GM12878 (cell line): ENCODE measurements at regions not wholly inside any gene's neighbourhood (a gene's known extent, or its start where the extent isn't known, plus 50 kb on each side); places are given as distances from the start of the nearest gene placed in this dataset.

Experiments used
- ATAC-seq: fragments of 200-7000 bp; cut with Tn5 transposase; 3 replicates; pipeline ENCODE4 v1.9.1; 2020; ENCODE audit warnings: mild to moderate bottlenecking, moderate library complexity
- BruUV-seq: library from RNA; stranded (reverse); fragments of 400-500 nt; replicated peaks from 2 replicates; lab custom pipeline; 2021; lab: Mats Ljungman, UMichigan
- CTCF ChIA-PET: fragments of 300-600 bp; sonication (Branson Sonifier 250); formaldehyde crosslinking; extraction: SDS; loops from one replicate; lab custom pipeline; 2021; ENCODE audit warnings: inconsistent platforms; lab: Yijun Ruan, JAX
- POLR2A ChIA-PET: fragments of 350-600 bp; formaldehyde crosslinking; extraction: SDS; loops from one replicate; lab custom pipeline; 2021; ENCODE audit warnings: inconsistent platforms; lab: Charles Lee
- RAD21 ChIA-PET: fragments of 300-600 bp; sonication (Branson Sonifier 250); formaldehyde crosslinking; loops from one replicate; lab custom pipeline; 2023; ENCODE audit warnings: antibody characterized with exemption; ENCODE audit not compliant: unreplicated experiment; lab: Charles Lee
- SMC1A ChIA-PET: fragments of 300-600 bp; sonication (Branson Sonifier 250); formaldehyde crosslinking; loops from one replicate; lab custom pipeline; 2023; ENCODE audit not compliant: unreplicated experiment, uncharacterized antibody; lab: Charles Lee
- DNase-seq: peaks from one replicate; pipeline ENCODE4 v3.0.0-alpha.2; 2011; ENCODE audit warnings: low read depth, low spot score
- FAIRE-seq: peaks from 3 replicates; lab custom pipeline; 2011; peaks lifted over from hg19 to GRCh38; lab: Jason Lieb, UNC
- H2AFZ ChIP-seq: 2 replicates; pipeline ENCODE4 v1.6.0; 2011; ENCODE audit warnings: low read depth, low read length, control low read depth; ENCODE audit not compliant: control insufficient read depth
- H3K27ac ChIP-seq: 2 replicates; pipeline ENCODE4 v1.5.1; 2011; ENCODE audit warnings: control low read depth; ENCODE audit not compliant: control insufficient read depth, insufficient read depth
- H3K27me3 ChIP-seq, 2 experiments: replicated peaks in 1 of 2; 2 replicates each; pipeline versions ENCODE4 v1.6.0 to v1.6.1; 2011; ENCODE audit warnings: low read length in 1 of 2; ENCODE audit not compliant: control insufficient read depth in 2 of 2, insufficient read depth in 2 of 2
- H3K36me3 ChIP-seq, 2 experiments: 2 replicates each; pipeline ENCODE4 v1.5.1; 2011; ENCODE audit warnings: low read length in 1 of 2; ENCODE audit not compliant: control insufficient read depth in 2 of 2, insufficient read depth in 2 of 2
- H3K4me1 ChIP-seq: 2 replicates; pipeline ENCODE4 v1.6.1; 2011; ENCODE audit warnings: mild to moderate bottlenecking, low read length, moderate library complexity, mixed read lengths; ENCODE audit not compliant: control insufficient read depth, insufficient read depth
- H3K4me2 ChIP-seq: 2 replicates; pipeline ENCODE4 v1.6.0; 2011; ENCODE audit warnings: control low read depth; ENCODE audit not compliant: control insufficient read depth, insufficient read depth
- H3K4me3 ChIP-seq: fragments of 200-600 bp; sonication (generic); 2 replicates; pipeline ENCODE4 v1.5.1; 2016
- H3K79me2 ChIP-seq: 2 replicates; pipeline ENCODE4 v1.6.0; 2011; ENCODE audit warnings: low read length; ENCODE audit not compliant: control insufficient read depth, insufficient read depth
- H3K9ac ChIP-seq: 2 replicates; pipeline ENCODE4 v1.8.0; 2011; ENCODE audit warnings: low read length, control low read depth, mixed read lengths; ENCODE audit not compliant: control insufficient read depth, insufficient read depth
- H3K9me3 ChIP-seq: replicated peaks from 3 replicates; pipeline ENCODE4 v1.5.1; 2011; ENCODE audit warnings: mild to moderate bottlenecking, low read length; ENCODE audit not compliant: control insufficient read depth, insufficient read depth
- H4K20me1 ChIP-seq: 2 replicates; pipeline ENCODE4 v1.6.0; 2011; ENCODE audit not compliant: control insufficient read depth, insufficient read depth
- ATF7 ChIP-seq: fragments of 450-650 bp; IDR thresholded peaks from 2 replicates; pipeline ENCODE4 v1.6.1; 2016; ENCODE audit warnings: low read depth, mild to moderate bottlenecking
- CBX3 ChIP-seq: fragments of 200-600 bp; sonication (generic); IDR thresholded peaks from 2 replicates; pipeline ENCODE4 v1.6.1; 2016; ENCODE audit warnings: low read depth, borderline replicate concordance
- CEBPB ChIP-seq, 2 experiments: fragments of 150-350 bp in 1 of 2; IDR thresholded peaks; 2 replicates each; pipeline ENCODE4 v1.6.1; 2012 to 2014; ENCODE audit warnings: low read depth in 2 of 2, low read length in 2 of 2, borderline replicate concordance in 1 of 2, inconsistent platforms in 1 of 2
- FOXK2 ChIP-seq: fragments of 450-650 bp; IDR thresholded peaks from 2 replicates; pipeline ENCODE4 v1.6.1; 2017; ENCODE audit warnings: mild to moderate bottlenecking, moderate library complexity
- FOXM1 ChIP-seq: IDR thresholded peaks from 2 replicates; pipeline ENCODE4 v1.6.1; 2012; ENCODE audit warnings: low read depth, mild to moderate bottlenecking, inconsistent platforms, low read length, moderate library complexity
- HCFC1 ChIP-seq: fragments of 150-350 bp; IDR thresholded peaks from 2 replicates; pipeline ENCODE4 v1.6.1; 2014; ENCODE audit warnings: low read length
- HDAC2 ChIP-seq: fragments of 200-600 bp; sonication (generic); IDR thresholded peaks from 2 replicates; pipeline ENCODE4 v1.6.1; 2017
- SMARCA5 ChIP-seq: fragments of 450-650 bp; IDR thresholded peaks from 2 replicates; pipeline ENCODE4 v1.6.1; 2017; ENCODE audit warnings: mild to moderate bottlenecking
- SUZ12 ChIP-seq: fragments of 200-600 bp; sonication (generic); IDR thresholded peaks from one replicate; pipeline ENCODE4 v1.6.1; 2018; ENCODE audit warnings: antibody characterized with exemption, mild to moderate bottlenecking; ENCODE audit not compliant: unreplicated experiment
- TBL1XR1 ChIP-seq: IDR thresholded peaks from 2 replicates; pipeline ENCODE4 v1.6.1; 2012; ENCODE audit warnings: low read depth, low read length, improper control_type of control experiment
- TCF12 ChIP-seq: IDR thresholded peaks from 2 replicates; pipeline ENCODE4 v1.6.1; 2011; ENCODE audit warnings: low read depth, mild to moderate bottlenecking, low read length
- YY1 ChIP-seq: IDR thresholded peaks from 2 replicates; pipeline ENCODE4 v1.6.1; 2011; ENCODE audit warnings: low read depth, mild to moderate bottlenecking, low read length
- ZNF217 ChIP-seq: fragments of 450-650 bp; IDR thresholded peaks from 2 replicates; pipeline ENCODE4 v1.6.1; 2017; ENCODE audit warnings: antibody characterized with exemption, mild to moderate bottlenecking
- WGBS: methylation state at CpG from one replicate; pipeline ENCODE4 v1.1.6; 2016; ENCODE audit warnings: low lambda C conversion rate; ENCODE audit not compliant: insufficient replicate concordance, insufficient coverage; ENCODE audit errors: missing lambda C conversion rate; 5-methylcytosine and 5-hydroxymethylcytosine counted together
- in situ Hi-C: fragments of 300-500 bp; cut with MboI; formaldehyde crosslinking; loops from 9 replicates; pipeline ENCODE4 v1.14.3; 2018; ENCODE audit warnings: mixed read lengths
- intact Hi-C: fragments of 100-400 bp; cut with micrococcal nuclease; formaldehyde crosslinking; loops from one replicate; pipeline ENCODE4 v1.14.2; 2022; ENCODE audit not compliant: unreplicated experiment
- TF ChIP-seq, protein P1 (sequence below): fragments of 450-650 bp; IDR thresholded peaks from 2 replicates; pipeline ENCODE4 v1.6.1; 2017; ENCODE audit warnings: mild to moderate bottlenecking, low read depth, inconsistent platforms; ENCODE audit not compliant: poor library complexity, severe bottlenecking
- TF ChIP-seq, protein P2 (sequence below): fragments of 450-650 bp; formaldehyde crosslinking; IDR thresholded peaks from 2 replicates; pipeline ENCODE4 v1.4.0; 2022; ENCODE audit warnings: mild to moderate bottlenecking, moderate library complexity

- no peaks in the 10 kb centered on the region for H3K4me1 ChIP-seq
- H3K9me3 ChIP-seq, result no peaks in the 10 kb centered on the region
- intact Hi-C loops (no loop called here), in situ Hi-C loops (no loop called here)
- no peaks in the 10 kb centered on the region for H3K36me3 ChIP-seq
- H3K4me3 ChIP-seq, result no peak overlapping the region
- ChIA-PET RAD21 (no interaction called here), POLR2A (no interaction called here), CTCF (no interaction called here), SMC1A (no interaction called here)
- DNase-seq (no peak), FAIRE-seq (no peak), ATAC-seq (no peak)
- H4K20me1 ChIP-seq, result no peaks in the 10 kb centered on the region
- BruUV-seq, result no TSS peak
- no peaks in the 10 kb centered on the region for H3K79me2 ChIP-seq
- no peak overlapping the region for H3K4me2 ChIP-seq
- no peak overlapping the region for H3K9ac ChIP-seq
- no peak overlapping the region for H3K27ac ChIP-seq
- TF ChIP-seq YY1 (no peak), ATF7 (peak; percentile 53; the same call in 1 of the 2 replicates)
- no peak overlapping the region for H2AFZ ChIP-seq
- H3K27me3 ChIP-seq, result no peaks in the 10 kb centered on the region
- 23% methylated on average over 4 of the region's 4 CpGs for WGBS
These were observed 903.7 kb downstream of the ROBO2 start for GRCh38 chr3:77943598-77943997.

- Histone ChIP-seq H4K20me1 (no peaks in the 10 kb centered on the region), H3K4me1 (no peaks in the 10 kb centered on the region), H3K4me3 (no peak overlapping the region), H2AFZ (no peak overlapping the region), H3K27ac (no peak overlapping the region), H3K9ac (no peak overlapping the region), H3K9me3 (no peaks in the 10 kb centered on the region), H3K36me3 (no peaks in the 10 kb centered on the region), H3K27me3 (no peaks in the 10 kb centered on the region), H3K4me2 (no peak overlapping the region), H3K79me2 (no peaks in the 10 kb centered on the region)
- ATAC-seq (no peak), DNase-seq (no peak), FAIRE-seq (no peak)
- ChIA-PET POLR2A (no interaction called here), CTCF (no interaction called here), RAD21 (no interaction called here), SMC1A (no interaction called here)
- no TSS peak for BruUV-seq
- intact Hi-C loops, result no loop called here
- WGBS, result 10% methylated on average over 3 of the region's 3 CpGs
- in situ Hi-C loops, result no loop called here
- TF ChIP-seq HCFC1, result no peak
- TF ChIP-seq, protein P1, sequence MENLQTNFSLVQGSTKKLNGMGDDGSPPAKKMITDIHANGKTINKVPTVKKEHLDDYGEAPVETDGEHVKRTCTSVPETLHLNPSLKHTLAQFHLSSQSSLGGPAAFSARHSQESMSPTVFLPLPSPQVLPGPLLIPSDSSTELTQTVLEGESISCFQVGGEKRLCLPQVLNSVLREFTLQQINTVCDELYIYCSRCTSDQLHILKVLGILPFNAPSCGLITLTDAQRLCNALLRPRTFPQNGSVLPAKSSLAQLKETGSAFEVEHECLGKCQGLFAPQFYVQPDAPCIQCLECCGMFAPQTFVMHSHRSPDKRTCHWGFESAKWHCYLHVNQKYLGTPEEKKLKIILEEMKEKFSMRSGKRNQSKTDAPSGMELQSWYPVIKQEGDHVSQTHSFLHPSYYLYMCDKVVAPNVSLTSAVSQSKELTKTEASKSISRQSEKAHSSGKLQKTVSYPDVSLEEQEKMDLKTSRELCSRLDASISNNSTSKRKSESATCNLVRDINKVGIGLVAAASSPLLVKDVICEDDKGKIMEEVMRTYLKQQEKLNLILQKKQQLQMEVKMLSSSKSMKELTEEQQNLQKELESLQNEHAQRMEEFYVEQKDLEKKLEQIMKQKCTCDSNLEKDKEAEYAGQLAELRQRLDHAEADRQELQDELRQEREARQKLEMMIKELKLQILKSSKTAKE, result no peak
- TF ChIP-seq FOXM1, result no peak
- TF ChIP-seq, protein P2, sequence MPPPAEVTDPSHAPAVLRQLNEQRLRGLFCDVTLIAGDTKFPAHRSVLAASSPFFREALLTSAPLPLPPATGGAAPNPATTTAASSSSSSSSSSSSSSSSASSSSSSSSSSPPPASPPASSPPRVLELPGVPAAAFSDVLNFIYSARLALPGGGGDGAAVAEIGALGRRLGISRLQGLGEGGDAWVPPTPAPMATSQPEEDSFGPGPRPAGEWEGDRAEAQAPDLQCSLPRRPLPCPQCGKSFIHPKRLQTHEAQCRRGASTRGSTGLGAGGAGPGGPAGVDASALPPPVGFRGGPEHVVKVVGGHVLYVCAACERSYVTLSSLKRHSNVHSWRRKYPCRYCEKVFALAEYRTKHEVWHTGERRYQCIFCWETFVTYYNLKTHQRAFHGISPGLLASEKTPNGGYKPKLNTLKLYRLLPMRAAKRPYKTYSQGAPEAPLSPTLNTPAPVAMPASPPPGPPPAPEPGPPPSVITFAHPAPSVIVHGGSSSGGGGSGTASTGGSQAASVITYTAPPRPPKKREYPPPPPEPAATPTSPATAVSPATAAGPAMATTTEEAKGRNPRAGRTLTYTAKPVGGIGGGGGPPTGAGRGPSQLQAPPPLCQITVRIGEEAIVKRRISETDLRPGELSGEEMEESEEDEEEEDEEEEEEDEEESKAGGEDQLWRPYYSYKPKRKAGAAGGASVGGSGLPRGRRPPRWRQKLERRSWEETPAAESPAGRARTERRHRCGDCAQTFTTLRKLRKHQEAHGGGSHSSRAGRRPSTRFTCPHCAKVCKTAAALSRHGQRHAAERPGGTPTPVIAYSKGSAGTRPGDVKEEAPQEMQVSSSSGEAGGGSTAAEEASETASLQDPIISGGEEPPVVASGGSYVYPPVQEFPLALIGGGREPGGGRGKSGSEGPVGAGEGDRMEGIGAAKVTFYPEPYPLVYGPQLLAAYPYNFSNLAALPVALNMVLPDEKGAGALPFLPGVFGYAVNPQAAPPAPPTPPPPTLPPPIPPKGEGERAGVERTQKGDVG, result no peak
- TF ChIP-seq FOXK2, result no peak
- TF ChIP-seq TBL1XR1, result no peak
- TF ChIP-seq TCF12, result no peak
- TF ChIP-seq ZNF217, result no peak
- TF ChIP-seq SUZ12, result no peak
- no peak for TF ChIP-seq SMARCA5
- TF ChIP-seq CBX3, result no peak
- no peak for TF ChIP-seq HDAC2
- no peak for TF ChIP-seq CEBPB (IDR thresholded peaks at IDR 0.05; ENCODE audit: borderline replicate concordance in 1 of 2, low read depth in 2 of 2, low read length in 2 of 2)
These were observed 905.4 kb downstream of the ROBO2 start for GRCh38 chr3:77945320-77945719.
